Anterior cingulate cortex (tissue), 58 donors: ENCODE measurements at regions not wholly inside any gene's neighbourhood (a gene's known extent, or its start where the extent isn't known, plus 50 kb on each side); places are given as distances from the start of the nearest gene placed in this dataset.

Experiments
- DNase-seq, 58 donors: peaks; one replicate each; lab custom pipeline; 2025; lab: John Stamatoyannopoulos, UW

- DNase-seq, result no peak
Measured at GRCh38 chr20:48090314-48090713, 305.0 kb upstream of the SULF2 start.

GRCh38 chr20:48080583-48080982 lies 295.3 kb upstream of the SULF2 start:
- no peak for DNase-seq

- DNase-seq, result no peak
Measured at GRCh38 chr20:48079028-48079427, 293.7 kb upstream of the SULF2 start.

GRCh38 chr20:48076747-48077146 lies 291.5 kb upstream of the SULF2 start:
- no peak for DNase-seq

DNA sequence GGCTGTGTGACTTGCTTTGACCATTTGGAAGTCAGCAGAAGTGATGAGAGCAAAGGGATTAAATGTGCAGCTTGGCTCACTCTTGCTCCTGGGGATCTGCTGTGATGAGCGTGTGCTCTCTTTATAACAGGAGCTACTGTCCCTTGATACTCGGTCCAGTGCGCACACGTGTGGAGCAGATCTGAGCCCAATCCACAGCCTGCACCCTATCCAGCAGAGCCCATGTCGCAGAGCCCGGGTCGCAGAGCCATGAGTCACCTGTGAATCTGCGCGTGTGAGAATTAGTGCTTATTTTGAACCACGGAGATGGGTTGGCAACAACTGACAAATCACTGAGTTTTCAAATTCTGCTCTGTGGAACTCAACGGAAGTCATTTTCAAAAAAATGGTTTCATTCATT lies 291.0 kb upstream of the SULF2 start:
- no peak for DNase-seq

- no peak for DNase-seq
Measured at GRCh38 chr20:48075591-48076174, 290.4 kb upstream of the SULF2 start.

- no peak for DNase-seq
Measured at GRCh38 chr20:48070991-48071652, 285.8 kb upstream of the SULF2 start.

DNA sequence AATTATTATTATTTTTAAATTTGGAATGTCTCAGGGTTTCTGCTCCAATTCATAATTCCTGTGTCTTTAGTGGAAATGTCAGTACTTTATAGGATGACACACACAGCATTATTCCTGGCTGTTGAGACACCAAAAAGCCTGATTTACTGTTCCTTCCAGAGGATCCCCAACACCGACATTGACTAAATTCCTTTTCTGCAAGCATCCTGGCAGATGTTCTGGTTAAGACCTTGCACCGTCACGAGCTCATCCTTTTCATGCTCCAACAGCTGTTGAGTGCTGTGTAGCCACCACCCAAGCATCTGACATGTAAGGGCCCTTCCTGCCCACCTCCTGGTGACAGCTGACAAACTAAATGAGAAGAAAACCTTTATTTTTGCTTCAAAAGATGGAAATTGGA lies 284.3 kb upstream of the SULF2 start:
- no peak for DNase-seq

DNA sequence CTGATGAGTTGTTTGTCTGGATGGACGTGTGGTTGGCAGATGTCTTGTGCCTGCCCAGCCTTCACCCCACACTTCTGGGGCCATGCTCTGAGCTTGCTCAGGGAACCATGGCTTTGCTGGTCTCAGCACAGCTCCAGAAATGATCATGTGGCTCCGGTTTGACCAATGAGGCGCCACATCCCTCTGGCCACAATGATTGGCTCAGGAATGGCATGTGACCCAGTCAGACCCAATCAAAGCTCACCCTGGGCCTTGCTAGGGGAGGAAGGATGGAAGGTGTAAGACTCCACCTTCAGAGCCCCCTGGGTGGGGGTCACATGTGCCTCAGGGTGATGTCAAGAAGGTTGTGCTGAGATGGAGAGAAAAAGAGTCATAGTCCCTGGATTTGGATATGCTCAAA lies 281.6 kb upstream of the SULF2 start:
- DNase-seq, result no peak

DNA sequence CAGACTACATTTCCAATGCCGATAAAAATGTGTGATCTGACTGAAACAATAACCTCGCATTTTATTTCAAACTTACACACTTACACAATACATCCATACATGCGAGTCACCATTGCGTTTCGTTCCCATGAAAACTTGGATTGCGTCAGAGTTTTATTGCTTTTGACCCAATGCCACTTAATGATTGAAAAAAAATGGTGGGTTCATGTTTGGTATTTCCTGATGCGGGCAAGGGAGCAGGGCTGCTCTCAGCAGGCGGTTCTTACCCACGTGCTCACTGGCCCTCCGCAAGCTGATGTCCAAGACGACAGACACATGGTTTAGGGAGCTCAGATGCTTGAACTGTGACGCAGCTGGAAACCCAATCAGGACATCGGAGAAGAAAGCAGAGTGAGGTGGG lies 281.0 kb upstream of the SULF2 start:
- no peak for DNase-seq

DNA sequence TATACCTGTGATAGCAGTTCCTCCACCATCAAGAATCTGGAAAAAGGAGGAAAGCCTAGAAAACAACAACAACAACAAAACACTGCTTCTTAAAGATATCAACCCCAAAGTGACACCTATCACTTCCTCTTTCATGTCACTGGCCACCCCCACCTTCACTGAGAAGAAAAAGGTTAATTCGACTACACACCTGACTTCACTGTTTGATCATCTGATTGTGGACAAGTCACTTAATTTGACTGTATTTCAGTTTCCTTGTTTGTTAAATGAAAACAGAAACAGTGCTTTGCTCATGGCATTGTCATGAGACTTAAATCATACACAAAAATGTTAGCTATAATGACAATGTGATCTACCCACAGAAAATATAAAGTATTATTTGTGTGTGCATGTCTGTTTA lies 280.6 kb upstream of the SULF2 start:
- DNase-seq, result no peak

DNA sequence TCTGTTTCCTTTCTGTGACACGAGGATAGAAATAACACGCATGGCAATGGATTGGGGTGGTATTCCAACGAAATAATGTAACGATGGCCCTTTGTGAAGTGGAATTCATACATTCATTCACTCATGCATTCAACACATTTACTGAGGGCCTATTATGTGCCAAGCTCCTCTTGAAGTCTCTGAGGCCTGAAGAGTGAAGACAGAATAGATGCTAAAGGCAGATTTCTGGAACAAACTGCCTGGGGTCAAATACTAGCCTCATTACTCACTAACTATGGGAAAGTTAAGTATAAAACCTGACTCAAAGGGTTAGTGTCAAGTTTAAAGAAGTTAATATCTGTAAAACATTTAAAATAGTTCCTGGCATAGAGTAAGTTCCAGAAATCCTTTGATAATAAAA lies 279.6 kb upstream of the SULF2 start:
- no peak for DNase-seq

- no peak for DNase-seq
Measured at GRCh38 chr20:48060841-48061720, 275.8 kb upstream of the SULF2 start.

- DNase-seq, result no peak
Measured at GRCh38 chr20:48058611-48059559, 273.6 kb upstream of the SULF2 start.

DNA sequence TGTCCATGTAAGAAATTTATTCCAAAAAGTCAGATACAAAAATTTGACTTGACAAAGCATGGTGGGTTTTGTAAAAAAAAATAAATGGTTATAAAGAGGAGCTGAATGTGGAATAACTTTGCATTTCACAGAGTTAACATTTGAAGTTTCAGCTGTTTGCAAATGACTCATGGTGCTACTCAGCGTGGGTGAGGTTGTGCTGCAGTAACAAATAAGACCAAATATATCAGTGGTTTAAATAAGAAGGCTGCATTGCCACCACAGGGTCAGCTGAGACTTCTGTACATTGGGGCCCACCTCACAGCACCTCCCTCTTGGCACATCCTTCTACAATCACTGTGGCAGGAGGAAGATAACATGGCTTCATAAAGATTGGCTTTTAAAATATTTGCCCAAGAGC lies 272.5 kb upstream of the SULF2 start:
- DNase-seq, result no peak

DNA sequence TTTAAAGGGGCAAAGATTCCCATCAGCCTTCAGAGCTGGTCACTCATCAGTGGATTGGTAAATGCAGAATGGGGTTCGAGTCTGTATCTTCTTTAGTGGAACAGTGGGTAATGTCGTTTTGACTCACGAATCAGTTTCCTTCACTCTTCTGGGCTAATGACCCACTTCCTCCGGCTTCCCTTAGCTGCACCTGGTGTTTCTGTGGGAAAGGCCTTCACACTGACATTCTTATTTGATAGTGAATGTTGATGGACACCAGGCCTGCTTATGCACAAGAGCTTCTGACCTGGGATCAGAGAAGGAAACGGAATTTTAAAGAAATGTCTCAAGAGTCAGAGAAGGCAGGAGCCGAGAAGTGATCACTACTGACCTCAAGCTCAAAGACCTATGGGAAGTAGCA lies 272.0 kb upstream of the SULF2 start:
- no peak for DNase-seq

- DNase-seq, result no peak
Measured at GRCh38 chr20:48056218-48056617, 270.9 kb upstream of the SULF2 start.

GRCh38 chr20:48054051-48054450 lies 268.8 kb upstream of the SULF2 start:
- DNase-seq, result no peak

DNA sequence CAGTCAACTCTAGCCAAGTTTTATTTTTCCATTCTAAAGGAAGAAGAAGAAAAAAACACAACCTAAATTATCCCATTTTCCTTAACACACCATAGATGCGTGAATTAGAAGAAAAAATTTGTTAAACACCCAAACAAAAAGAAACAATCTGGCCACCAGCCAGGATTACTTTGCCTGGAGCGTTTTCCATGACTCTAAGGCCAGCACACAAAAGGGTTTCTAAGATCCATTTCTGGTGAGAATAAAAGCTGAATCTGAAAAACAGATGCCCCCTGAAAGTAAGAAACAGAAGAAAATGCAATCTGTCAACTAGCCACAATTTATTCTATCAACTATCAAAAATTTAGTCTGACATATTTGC lies 267.2 kb upstream of the SULF2 start:
- DNase-seq, result no peak

- peak in 1 of 58 donors; percentile 4 for DNase-seq
Measured at GRCh38 chr20:48051794-48052474, 266.7 kb upstream of the SULF2 start.
